NCI-H187 (cell line): ENCODE measurements at regions not wholly inside any gene's neighbourhood (a gene's known extent, or its start where the extent isn't known, plus 50 kb on each side); places are given as distances from the start of the nearest gene placed in this dataset.

Experiments used
- DNase-seq, 2 experiments: peaks; one replicate each; lab custom pipeline; 2025; lab: John Stamatoyannopoulos, UW

- no peak for DNase-seq
Measured at GRCh38 chr12:92650228-92650822, 52.5 kb upstream of the PLEKHG7 start.

- peak; percentile 12 to 52 for DNase-seq
Measured at GRCh38 chr12:92649511-92650227, 53.1 kb upstream of the PLEKHG7 start.

GRCh38 chr12:92648242-92649031 lies 54.4 kb upstream of the PLEKHG7 start:
- DNase-seq, result no peak

- DNase-seq, result no peak
Measured at GRCh38 chr12:92641291-92641690, 61.5 kb upstream of the PLEKHG7 start.

GRCh38 chr12:92640691-92641090 lies 62.1 kb upstream of the PLEKHG7 start:
- DNase-seq, result no peak

GRCh38 chr12:92639017-92639416 lies 63.8 kb upstream of the PLEKHG7 start:
- DNase-seq, result peak; percentile 66 to 69

- no peak for DNase-seq
Measured at GRCh38 chr12:92634730-92635129, 68.1 kb upstream of the PLEKHG7 start.

- DNase-seq, result no peak
Measured at GRCh38 chr12:92634202-92634601, 68.6 kb upstream of the PLEKHG7 start.

- DNase-seq, result no peak
Measured at GRCh38 chr12:92630968-92631367, 71.8 kb upstream of the PLEKHG7 start.

- peak; percentile 47 to 62 for DNase-seq
Measured at GRCh38 chr12:92629349-92630065, 73.3 kb upstream of the PLEKHG7 start.

- no peak for DNase-seq
Measured at GRCh38 chr12:92628476-92628875, 74.3 kb upstream of the PLEKHG7 start.

- no peak for DNase-seq
Measured at GRCh38 chr12:92627511-92627910, 75.3 kb upstream of the PLEKHG7 start.

- no peak for DNase-seq
Measured at GRCh38 chr12:92625639-92626310, 77.0 kb upstream of the PLEKHG7 start.

- no peak for DNase-seq
Measured at GRCh38 chr12:92624236-92624635, 78.6 kb upstream of the PLEKHG7 start.

GRCh38 chr12:92623386-92623785 lies 79.4 kb upstream of the PLEKHG7 start:
- no peak for DNase-seq

- DNase-seq, result no peak
Measured at GRCh38 chr12:92621833-92622232, 81.0 kb upstream of the PLEKHG7 start.

- no peak for DNase-seq
Measured at GRCh38 chr12:92621312-92621711, 81.5 kb upstream of the PLEKHG7 start.

GRCh38 chr12:92619730-92620684 lies 82.8 kb upstream of the PLEKHG7 start:
- no peak for DNase-seq

- DNase-seq, result no peak
Measured at GRCh38 chr12:92619026-92619425, 83.8 kb upstream of the PLEKHG7 start.

- no peak for DNase-seq
Measured at GRCh38 chr12:92615703-92616102, 87.1 kb upstream of the PLEKHG7 start.

GRCh38 chr12:92615086-92615485 lies 87.7 kb upstream of the PLEKHG7 start:
- DNase-seq, result no peak
